ENCODE measurements at regions not wholly inside any gene's neighbourhood (a gene's known extent, or its start where the extent isn't known, plus 50 kb on each side); places are given as distances from the start of the nearest gene placed in this dataset.
A peak's percentile ranks its signal among the peaks of the same experiment; 100 is the strongest.
"Not testable (repeated sequence)": the region's sequence is repeated elsewhere in the genome, so short reads cannot be mapped to it uniquely, and the experiment has no call there.

- no peak for DNase-seq
Observed at GRCh38 chr6:21710908-21711627, 117.5 kb downstream of the SOX4 start.

GRCh38 chr6:21712213-21712612 is 118.7 kb downstream of the SOX4 start:
- DNase-seq, result no peak

GRCh38 chr6:21713481-21713880 is 119.9 kb downstream of the SOX4 start:
- DNase-seq, result no peak

GRCh38 chr6:21715180-21715579 is 121.6 kb downstream of the SOX4 start:
- no peak for DNase-seq

GRCh38 chr6:21722510-21722909 is 129.0 kb downstream of the SOX4 start:
- DNase-seq, result no peak

GRCh38 chr6:21726676-21727075 is 133.1 kb downstream of the SOX4 start:
- DNase-seq, result no peak

- DNase-seq, result no peak
Observed at GRCh38 chr6:21728141-21728540, 134.6 kb downstream of the SOX4 start.

- DNase-seq, result no peak
Observed at GRCh38 chr6:21729431-21729830, 135.9 kb downstream of the SOX4 start.

- no peak for DNase-seq
Observed at GRCh38 chr6:21730533-21730932, 137.0 kb downstream of the SOX4 start.

GRCh38 chr6:21731411-21732031 is 138.0 kb downstream of the SOX4 start:
- DNase-seq, result no peak

- DNase-seq, result not testable (repeated sequence)
Observed at GRCh38 chr6:21732032-21732730, 138.6 kb downstream of the SOX4 start.

- DNase-seq, result peak; percentile 24 to 49
Observed at GRCh38 chr6:21732731-21733130, 139.2 kb downstream of the SOX4 start.

- no peak for DNase-seq
Observed at GRCh38 chr6:21733311-21733710, 139.8 kb downstream of the SOX4 start.

- no peak for DNase-seq
Observed at GRCh38 chr6:21734204-21734603, 140.7 kb downstream of the SOX4 start.

GRCh38 chr6:21738180-21739094 is 144.9 kb downstream of the SOX4 start:
- peak; percentile 69 to 81 for DNase-seq

- DNase-seq, result no peak
Observed at GRCh38 chr6:21739241-21739640, 145.7 kb downstream of the SOX4 start.

- DNase-seq, result no peak
Observed at GRCh38 chr6:21739838-21740237, 146.3 kb downstream of the SOX4 start.

- DNase-seq, result no peak
Observed at GRCh38 chr6:21740376-21741124, 147.0 kb downstream of the SOX4 start.

GRCh38 chr6:21741221-21742109 is 147.9 kb downstream of the SOX4 start:
- no peak for DNase-seq

- DNase-seq, result no peak
Observed at GRCh38 chr6:21742238-21742660, 148.7 kb downstream of the SOX4 start.

GRCh38 chr6:21744331-21744730 is 150.8 kb downstream of the SOX4 start:
- DNase-seq, result no peak
